HEK293T (cell line): ENCODE measurements at regions not wholly inside any gene's neighbourhood (a gene's known extent, or its start where the extent isn't known, plus 50 kb on each side); places are given as distances from the start of the nearest gene placed in this dataset.

Experiments used
- FOXM1 ChIP-seq: fragments of 450-650 bp; IDR thresholded peaks from 2 replicates; pipeline ENCODE4 v1.6.1; 2017; ENCODE audit warnings: mild to moderate bottlenecking, borderline replicate concordance
- L3MBTL2 ChIP-seq: fragments of 450-650 bp; conservative IDR thresholded peaks from 2 replicates; pipeline ENCODE4 v1.6.1; 2016; ENCODE audit warnings: mild to moderate bottlenecking
- LEF1 ChIP-seq: fragments of 450-650 bp; IDR thresholded peaks from 2 replicates; pipeline ENCODE4 v1.6.1; 2017; ENCODE audit warnings: mild to moderate bottlenecking, borderline replicate concordance
- SUZ12 ChIP-seq: fragments of 450-650 bp; IDR thresholded peaks from 2 replicates; pipeline ENCODE4 v1.6.1; 2016; ENCODE audit warnings: mild to moderate bottlenecking
- TF ChIP-seq, protein P1 (sequence below): fragments of 450-650 bp; IDR thresholded peaks from 2 replicates; pipeline ENCODE4 v1.6.1; 2016

DNA sequence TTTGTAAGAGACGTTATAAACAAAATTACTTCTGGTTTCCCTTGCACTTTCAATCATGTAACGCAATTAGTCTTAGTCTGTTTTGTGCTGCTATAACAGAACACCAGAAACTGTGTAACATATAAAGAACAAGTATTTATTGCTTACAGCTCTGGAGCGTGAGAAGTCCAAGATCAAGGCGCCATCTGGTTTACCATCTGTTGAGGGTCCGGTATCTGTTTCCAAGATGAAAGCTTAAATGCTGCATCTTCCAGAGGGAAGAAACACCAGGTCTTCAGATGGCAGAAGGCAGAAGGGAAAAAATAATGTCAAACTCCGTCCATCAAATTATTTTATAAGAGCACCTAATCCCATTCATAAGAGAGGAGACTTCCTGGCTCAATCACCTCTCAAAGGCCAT is 474.1 kb downstream of the PDGFC start:
- TF ChIP-seq LEF1 (no peak), SUZ12 (no peak), L3MBTL2 (no peak), FOXM1 (no peak)
- TF ChIP-seq, protein P1, sequence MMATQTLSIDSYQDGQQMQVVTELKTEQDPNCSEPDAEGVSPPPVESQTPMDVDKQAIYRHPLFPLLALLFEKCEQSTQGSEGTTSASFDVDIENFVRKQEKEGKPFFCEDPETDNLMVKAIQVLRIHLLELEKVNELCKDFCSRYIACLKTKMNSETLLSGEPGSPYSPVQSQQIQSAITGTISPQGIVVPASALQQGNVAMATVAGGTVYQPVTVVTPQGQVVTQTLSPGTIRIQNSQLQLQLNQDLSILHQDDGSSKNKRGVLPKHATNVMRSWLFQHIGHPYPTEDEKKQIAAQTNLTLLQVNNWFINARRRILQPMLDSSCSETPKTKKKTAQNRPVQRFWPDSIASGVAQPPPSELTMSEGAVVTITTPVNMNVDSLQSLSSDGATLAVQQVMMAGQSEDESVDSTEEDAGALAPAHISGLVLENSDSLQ = no peak
